HCT116 (cell line): ENCODE measurements at regions not wholly inside any gene's neighbourhood (a gene's known extent, or its start where the extent isn't known, plus 50 kb on each side); places are given as distances from the start of the nearest gene placed in this dataset.

Experiments
- ATAC-seq: fragments of 200-7000 bp; cut with Tn5 transposase; 2 replicates; pipeline ENCODE4 v1.9.1; 2020; ENCODE audit warnings: mild to moderate bottlenecking, moderate library complexity
- BruUV-seq: library from RNA; stranded (reverse); fragments of 400-500 nt; replicated peaks from 2 replicates; lab custom pipeline; 2021; lab: Mats Ljungman, UMichigan
- CTCF ChIA-PET: fragments of 300-600 bp; sonication (Branson Sonifier 250); formaldehyde crosslinking; loops from one replicate; lab custom pipeline; 2021; ENCODE audit warnings: antibody characterized with exemption; lab: Charles Lee
- POLR2A ChIA-PET: fragments of 300-600, 350-600 bp; sonication (Branson Sonifier 250); formaldehyde crosslinking; loops from one replicate; lab custom pipeline; 2021; ENCODE audit warnings: antibody characterized with exemption; lab: Charles Lee
- RAD21 ChIA-PET, 2 experiments: fragments of 300-600 bp; sonication (Branson Sonifier 250); formaldehyde crosslinking; loops; one replicate each; lab custom pipeline; 2023; ENCODE audit warnings: low total read pairs in 2 of 2; ENCODE audit not compliant: uncharacterized antibody in 2 of 2, unreplicated experiment in 2 of 2, low non-redundant PET in 1 of 2; lab: Charles Lee
- DNase-seq: peaks from one replicate; pipeline ENCODE4 v3.0.0-alpha.2; 2010; ENCODE audit warnings: low read depth, low spot score
- H2AFZ ChIP-seq: fragments of 200-600 bp; shearing (Covaris generic), sonication (generic); 2 replicates; pipeline ENCODE4 v1.6.1; 2017; ENCODE audit warnings: low read depth, mixed run types, mixed read lengths, antibody characterized with exemption, low read length; ENCODE audit not compliant: poor library complexity, severe bottlenecking
- H3K27ac ChIP-seq: 2 replicates; pipeline ENCODE4 v1.5.1; 2012; ENCODE audit warnings: low read depth, low read length
- H3K27me3 ChIP-seq: fragments of 200-600 bp; sonication (generic); 2 replicates; pipeline ENCODE4 v1.6.1; 2016; ENCODE audit warnings: mixed run types, low read length, mixed read lengths; ENCODE audit not compliant: insufficient read depth
- H3K36me3 ChIP-seq, 2 experiments: fragments of 200-500 bp in 1 of 2; fragments of 200-600 bp in 1 of 2; sonication (Bioruptor generic) in 1 of 2; sonication (generic) in 1 of 2; 2 replicates each; pipeline versions ENCODE4 v1.5.1 to v1.6.1; 2014 to 2016; ENCODE audit warnings: low read length in 2 of 2, inconsistent platforms in 1 of 2, mixed read lengths in 1 of 2, mixed run types in 1 of 2; ENCODE audit not compliant: insufficient read depth in 2 of 2, control insufficient read depth in 1 of 2
- H3K4me1 ChIP-seq, 2 experiments: fragments of 200-600 bp in 1 of 2; sonication (generic) in 1 of 2; 2 replicates each; pipeline versions ENCODE4 v1.5.1 to v1.6.1; 2012 to 2017; ENCODE audit warnings: low read length in 2 of 2, inconsistent platforms in 1 of 2, mild to moderate bottlenecking in 1 of 2, mixed read lengths in 1 of 2, mixed run types in 1 of 2, moderate library complexity in 1 of 2; ENCODE audit not compliant: insufficient read depth in 2 of 2, control insufficient read depth in 1 of 2
- H3K4me2 ChIP-seq: fragments of 200-600 bp; sonication (generic); 2 replicates; pipeline ENCODE4 v1.6.1; 2017; ENCODE audit warnings: mixed run types, low read length, mixed read lengths
- H3K4me3 ChIP-seq, 2 experiments: fragments of 200-600 bp in 1 of 2; sonication (generic) in 1 of 2; replicated peaks in 1 of 2; 2 replicates each; pipeline ENCODE4 v1.5.1; 2011 to 2016; ENCODE audit warnings: low read length in 2 of 2, control low read depth in 1 of 2, low read depth in 1 of 2, mild to moderate bottlenecking in 1 of 2, mixed read lengths in 1 of 2, mixed run types in 1 of 2
- H3K79me2 ChIP-seq: fragments of 200-600 bp; sonication (generic); 2 replicates; pipeline ENCODE4 v1.6.1; 2017; ENCODE audit warnings: mild to moderate bottlenecking, mixed run types, low read length, moderate library complexity, mixed read lengths; ENCODE audit not compliant: insufficient read depth
- H3K9ac ChIP-seq: fragments of 200-600 bp; sonication (generic); 2 replicates; pipeline ENCODE4 v1.6.1; 2016; ENCODE audit warnings: low read length, mixed read lengths
- H3K9me2 ChIP-seq: fragments of 200-600 bp; sonication (generic), shearing (Covaris generic); 2 replicates; pipeline ENCODE4 v1.6.1; 2017; ENCODE audit warnings: mixed run types, mild to moderate bottlenecking, moderate library complexity; ENCODE audit not compliant: insufficient read depth
- H3K9me3 ChIP-seq, 2 experiments: fragments of 200-500 bp in 1 of 2; fragments of 200-600 bp in 1 of 2; sonication (Bioruptor generic) in 1 of 2; sonication (generic) in 1 of 2; 2 replicates each; pipeline ENCODE4 v1.6.1; 2014 to 2017; ENCODE audit warnings: low read length in 2 of 2, mixed read lengths in 2 of 2, inconsistent platforms in 1 of 2, low read depth in 1 of 2, mild to moderate bottlenecking in 1 of 2, mixed run types in 1 of 2, moderate library complexity in 1 of 2; ENCODE audit not compliant: control insufficient read depth in 1 of 2, insufficient read depth in 1 of 2
- H4K20me1 ChIP-seq: fragments of 200-600 bp; sonication (generic), shearing (Covaris generic); 2 replicates; pipeline ENCODE4 v1.6.1; 2017; ENCODE audit warnings: mixed run types, mild to moderate bottlenecking, moderate library complexity; ENCODE audit not compliant: insufficient read depth
- ATF3 ChIP-seq: IDR thresholded peaks from 2 replicates; pipeline ENCODE4 v1.6.1; 2012
- EGR1 ChIP-seq: IDR thresholded peaks from 2 replicates; pipeline ENCODE4 v1.6.1; 2012; ENCODE audit warnings: low read depth
- EZH2phosphoT487 ChIP-seq: fragments of 200-600 bp; IDR thresholded peaks from 2 replicates; pipeline ENCODE4 v1.6.1; 2018; ENCODE audit warnings: antibody characterized with exemption, borderline replicate concordance
- JUND ChIP-seq: IDR thresholded peaks from 2 replicates; pipeline ENCODE4 v1.6.1; 2012
- MAX ChIP-seq: IDR thresholded peaks from 2 replicates; pipeline ENCODE4 v1.6.1; 2012
- POLR2AphosphoS5 ChIP-seq: IDR thresholded peaks from 2 replicates; pipeline ENCODE4 v1.6.1; 2011; ENCODE audit warnings: mild to moderate bottlenecking, low read depth, low read length, moderate library complexity
- RAD21 ChIP-seq: IDR thresholded peaks from 2 replicates; pipeline ENCODE4 v1.6.1; 2012; ENCODE audit warnings: low read depth, mild to moderate bottlenecking
- REST ChIP-seq: IDR thresholded peaks from 2 replicates; pipeline ENCODE4 v1.6.1; 2012; ENCODE audit warnings: low read depth
- SP1 ChIP-seq: IDR thresholded peaks from 2 replicates; pipeline ENCODE4 v1.6.1; 2012; ENCODE audit warnings: low read depth
- SRF ChIP-seq: IDR thresholded peaks from 2 replicates; pipeline ENCODE4 v1.6.1; 2012; ENCODE audit warnings: low read depth
- TCF7L2 ChIP-seq: IDR thresholded peaks from 2 replicates; pipeline ENCODE4 v1.7.0; 2011; ENCODE audit warnings: borderline replicate concordance, inconsistent platforms; ENCODE audit not compliant: insufficient read depth, insufficient read length; ENCODE audit errors: extremely low read depth
- YY1 ChIP-seq: IDR thresholded peaks from 2 replicates; pipeline ENCODE4 v1.6.1; 2011; ENCODE audit warnings: low read length, low read depth, moderate library complexity, mild to moderate bottlenecking; ENCODE audit not compliant: insufficient replicate concordance; ENCODE audit errors: extremely low read depth
- ZBTB33 ChIP-seq: IDR thresholded peaks from 2 replicates; pipeline ENCODE4 v1.6.1; 2011; ENCODE audit warnings: mild to moderate bottlenecking, low read length, moderate library complexity; ENCODE audit not compliant: insufficient replicate concordance; ENCODE audit errors: extremely low read depth
- ZFX ChIP-seq: fragments of 450-650 bp; IDR thresholded peaks from 2 replicates; pipeline ENCODE4 v1.6.1; 2017
- ZNF274 ChIP-seq: fragments of 200-500 bp; sonication (Bioruptor generic); IDR thresholded peaks from 2 replicates; pipeline ENCODE4 v1.6.1; 2014; ENCODE audit warnings: mild to moderate bottlenecking, low read depth, low read length, inconsistent platforms
- intact Hi-C: fragments of 100-400 bp; cut with micrococcal nuclease; formaldehyde crosslinking; loops from 2 replicates; pipeline ENCODE4 v1.10.0; 2022

- DNase-seq (no peak), ATAC-seq (no peak)
- Histone ChIP-seq H3K79me2 (no peaks in the 10 kb centered on the region), H3K9ac (no peak overlapping the region), H3K36me3 (no peaks in the 10 kb centered on the region), H3K4me3 (no peak overlapping the region), H3K27ac (no peak overlapping the region), H4K20me1 (no peaks in the 10 kb centered on the region), H3K9me3 (no peaks in the 10 kb centered on the region), H2AFZ (no peak overlapping the region), H3K4me1 (no peaks in the 10 kb centered on the region), H3K4me2 (no peak overlapping the region), H3K9me2 (no peaks in the 10 kb centered on the region), H3K27me3 (no peaks in the 10 kb centered on the region)
- POLR2A ChIA-PET: no interaction called here
- RAD21 ChIA-PET: no interaction called here
- CTCF ChIA-PET: no interaction called here
- TF ChIP-seq MAX: no peak
- TF ChIP-seq EGR1: no peak
- TF ChIP-seq TCF7L2: no peak
- no peak for TF ChIP-seq SP1
- TF ChIP-seq ATF3: no peak
- TF ChIP-seq RAD21: no peak
- TF ChIP-seq JUND: no peak
- no peak for TF ChIP-seq ZNF274
- TF ChIP-seq ZFX: no peak
- TF ChIP-seq YY1: no peak
- no peak for TF ChIP-seq SRF
- no peak for TF ChIP-seq REST
- TF ChIP-seq EZH2phosphoT487: no peak
- TF ChIP-seq ZBTB33: no peak
- TF ChIP-seq POLR2AphosphoS5: no peak
- intact Hi-C loops: no loop called here
- BruUV-seq: no TSS peak
Measured at GRCh38 chr12:131211340-131211938, 257.7 kb downstream of the ADGRD1 start.
